HEK293 (cell line): ENCODE measurements at regions not wholly inside any gene's neighbourhood (a gene's known extent, or its start where the extent isn't known, plus 50 kb on each side); places are given as distances from the start of the nearest gene placed in this dataset.

Experiments
- HOXD13 ChIP-seq: sonication (generic); formaldehyde crosslinking; IDR thresholded peaks from 2 replicates; pipeline ENCODE4 v1.8.0; 2022; ENCODE audit warnings: missing genetic modification reagents, borderline replicate concordance
- ZNF558 ChIP-seq: fragments of 450-650 bp; formaldehyde crosslinking; IDR thresholded peaks from 2 replicates; pipeline ENCODE4 v1.5.1; 2016; ENCODE audit warnings: missing biosample characterization, missing genetic modification characterization
- TF ChIP-seq, protein P1 (sequence below): fragments of 450-650 bp; formaldehyde crosslinking; IDR thresholded peaks from 2 replicates; pipeline ENCODE4 v1.5.1; 2016; ENCODE audit warnings: missing biosample characterization, missing genetic modification characterization

DNA sequence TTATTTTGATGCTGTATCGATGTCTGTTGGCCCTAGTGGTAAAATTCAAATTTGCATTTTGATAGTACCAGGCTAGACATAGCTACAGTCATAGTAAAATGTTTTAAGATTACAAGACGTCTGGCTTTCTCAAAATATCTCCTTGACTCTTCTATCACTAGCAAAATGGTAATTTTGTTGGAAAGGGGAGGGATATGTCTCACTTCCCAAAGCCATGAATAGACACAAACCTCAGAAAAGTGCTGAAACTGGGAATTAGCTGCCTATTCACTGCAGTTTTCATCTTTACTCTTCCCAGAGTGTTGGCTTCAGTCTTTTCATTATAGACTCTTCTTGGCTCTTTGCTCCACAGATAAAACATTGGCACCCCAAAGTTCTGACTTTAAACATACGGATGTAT lies 1009.9 kb downstream of the ADGRL2 start:
- TF ChIP-seq ZNF558 (tag by site-specific recombination) (no peak), HOXD13 (no peak)
- TF ChIP-seq, protein P1, sequence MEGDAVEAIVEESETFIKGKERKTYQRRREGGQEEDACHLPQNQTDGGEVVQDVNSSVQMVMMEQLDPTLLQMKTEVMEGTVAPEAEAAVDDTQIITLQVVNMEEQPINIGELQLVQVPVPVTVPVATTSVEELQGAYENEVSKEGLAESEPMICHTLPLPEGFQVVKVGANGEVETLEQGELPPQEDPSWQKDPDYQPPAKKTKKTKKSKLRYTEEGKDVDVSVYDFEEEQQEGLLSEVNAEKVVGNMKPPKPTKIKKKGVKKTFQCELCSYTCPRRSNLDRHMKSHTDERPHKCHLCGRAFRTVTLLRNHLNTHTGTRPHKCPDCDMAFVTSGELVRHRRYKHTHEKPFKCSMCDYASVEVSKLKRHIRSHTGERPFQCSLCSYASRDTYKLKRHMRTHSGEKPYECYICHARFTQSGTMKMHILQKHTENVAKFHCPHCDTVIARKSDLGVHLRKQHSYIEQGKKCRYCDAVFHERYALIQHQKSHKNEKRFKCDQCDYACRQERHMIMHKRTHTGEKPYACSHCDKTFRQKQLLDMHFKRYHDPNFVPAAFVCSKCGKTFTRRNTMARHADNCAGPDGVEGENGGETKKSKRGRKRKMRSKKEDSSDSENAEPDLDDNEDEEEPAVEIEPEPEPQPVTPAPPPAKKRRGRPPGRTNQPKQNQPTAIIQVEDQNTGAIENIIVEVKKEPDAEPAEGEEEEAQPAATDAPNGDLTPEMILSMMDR (tag by site-specific recombination), result no peak
